Endothelial cell of umbilical vein (primary cell): ENCODE measurements at regions not wholly inside any gene's neighbourhood (a gene's known extent, or its start where the extent isn't known, plus 50 kb on each side); places are given as distances from the start of the nearest gene placed in this dataset.

Experiments used
- BruUV-seq: library from RNA; stranded (reverse); fragments of 400-500 nt; replicated peaks from 2 replicates; lab custom pipeline; 2021; lab: Mats Ljungman, UMichigan
- CTCF ChIA-PET: fragments of 300-600, 350-600 bp; sonication (Branson Sonifier 250); formaldehyde crosslinking; loops from one replicate; lab custom pipeline; 2021; ENCODE audit warnings: antibody characterized with exemption, inconsistent platforms; lab: Charles Lee
- POLR2A ChIA-PET: fragments of 300-600, 350-600 bp; sonication (Branson Sonifier 250); formaldehyde crosslinking; loops from one replicate; lab custom pipeline; 2021; ENCODE audit warnings: antibody characterized with exemption, inconsistent platforms; lab: Charles Lee
- DNase-seq: peaks from one replicate; pipeline ENCODE4 v3.0.0-alpha.2; 2011; ENCODE audit warnings: low read depth, low spot score
- FAIRE-seq: peaks from 2 replicates; lab custom pipeline; 2011; peaks lifted over from hg19 to GRCh38; lab: Jason Lieb, UNC
- H2AFZ ChIP-seq: 2 replicates; pipeline ENCODE4 v1.6.0; 2012; ENCODE audit warnings: low read depth, low read length, control low read depth, inconsistent platforms
- H3K27ac ChIP-seq: 2 replicates; pipeline ENCODE4 v1.5.1; 2011; ENCODE audit warnings: low read depth, mild to moderate bottlenecking, control low read depth, low read length, moderate library complexity; ENCODE audit not compliant: insufficient read depth
- H3K27me3 ChIP-seq, 2 experiments: 2 replicates each; pipeline versions ENCODE4 v1.6.0 to v1.6.1; 2011; ENCODE audit warnings: low read length in 2 of 2, mixed read lengths in 1 of 2; ENCODE audit not compliant: control insufficient read depth in 2 of 2, insufficient read depth in 2 of 2
- H3K36me3 ChIP-seq, 2 experiments: 2 replicates in 1 of 2; 3 replicates in 1 of 2; pipeline ENCODE4 v1.5.1; 2011; ENCODE audit warnings: low read length in 2 of 2, mild to moderate bottlenecking in 1 of 2, moderate library complexity in 1 of 2; ENCODE audit not compliant: control insufficient read depth in 2 of 2, insufficient read depth in 2 of 2; ENCODE audit errors: extremely low read depth in 1 of 2
- H3K4me1 ChIP-seq: 3 replicates; pipeline ENCODE4 v1.5.1; 2011; ENCODE audit warnings: mild to moderate bottlenecking, low read length; ENCODE audit not compliant: control insufficient read depth, insufficient read depth; ENCODE audit errors: extremely low read depth
- H3K4me2 ChIP-seq: 2 replicates; pipeline ENCODE4 v1.6.1; 2011; ENCODE audit warnings: low read length, control low read depth, mixed read lengths; ENCODE audit not compliant: insufficient read depth
- H3K4me3 ChIP-seq, 3 experiments: fragments of 200-600 bp in 1 of 3; sonication (generic), shearing (Covaris generic) in 1 of 3; replicated peaks in 1 of 3; 2 replicates each; pipeline ENCODE4 v1.5.1; 2011 to 2016; ENCODE audit warnings: control low read depth in 3 of 3, low read length in 3 of 3, mild to moderate bottlenecking in 2 of 3, inconsistent platforms in 1 of 3, low read depth in 1 of 3, moderate library complexity in 1 of 3; ENCODE audit not compliant: insufficient read depth in 1 of 3
- H3K79me2 ChIP-seq: 2 replicates; pipeline ENCODE4 v1.6.0; 2012; ENCODE audit warnings: low read length, inconsistent platforms; ENCODE audit not compliant: control insufficient read depth, insufficient read depth
- H3K9ac ChIP-seq: replicated peaks from 2 replicates; pipeline ENCODE3; 2011; ENCODE audit warnings: low read length, control low read depth; ENCODE audit not compliant: insufficient read depth; ENCODE audit errors: extremely low read depth
- H3K9me1 ChIP-seq: replicated peaks from 3 replicates; pipeline ENCODE4 v1.6.0; 2011; ENCODE audit warnings: mild to moderate bottlenecking, low read length; ENCODE audit not compliant: control insufficient read depth, insufficient read depth; ENCODE audit errors: extremely low read depth
- H3K9me3 ChIP-seq: replicated peaks from 2 replicates; pipeline ENCODE4 v1.5.1; 2012; ENCODE audit warnings: low read length, inconsistent platforms; ENCODE audit not compliant: control insufficient read depth, insufficient read depth
- H4K20me1 ChIP-seq: replicated peaks from 2 replicates; pipeline ENCODE3; 2011; ENCODE audit warnings: mild to moderate bottlenecking, low read length; ENCODE audit not compliant: control insufficient read depth, insufficient read depth; ENCODE audit errors: extremely low read depth
- CTCF ChIP-seq, 2 donors: IDR thresholded peaks; 1 replicate in 1 of 2; 2 replicates in 1 of 2; pipeline ENCODE4 v1.5.1; 2011; ENCODE audit warnings: low read length in 2 of 2, mild to moderate bottlenecking in 2 of 2, moderate library complexity in 2 of 2, control low read depth in 1 of 2, inconsistent platforms in 1 of 2, low read depth in 1 of 2; ENCODE audit not compliant: insufficient read depth in 1 of 2; ENCODE audit errors: extremely low read depth in 1 of 2
- EZH2 ChIP-seq: IDR thresholded peaks from 2 replicates; pipeline ENCODE4 v1.6.1; 2012; ENCODE audit warnings: borderline replicate concordance, low read depth, mild to moderate bottlenecking, moderate library complexity, low read length, inconsistent platforms; ENCODE audit not compliant: severe bottlenecking
- FOS ChIP-seq: IDR thresholded peaks from 2 replicates; pipeline ENCODE4 v1.6.1; 2011; ENCODE audit warnings: mild to moderate bottlenecking, low read length, moderate library complexity, borderline replicate concordance; ENCODE audit not compliant: insufficient read depth
- GATA2 ChIP-seq: IDR thresholded peaks from 2 replicates; pipeline ENCODE4 v1.7.0; 2011; ENCODE audit warnings: low read depth, mild to moderate bottlenecking, moderate library complexity, mixed read lengths, low read length; ENCODE audit not compliant: insufficient read length, insufficient read depth
- JUN ChIP-seq: IDR thresholded peaks from 2 replicates; pipeline ENCODE4 v1.6.1; 2011; ENCODE audit warnings: borderline replicate concordance, low read depth; ENCODE audit not compliant: insufficient read length, insufficient read depth
- MAX ChIP-seq: IDR thresholded peaks from 2 replicates; pipeline ENCODE4 v1.6.1; 2011; ENCODE audit not compliant: insufficient read depth, insufficient read length
- MYC ChIP-seq: IDR thresholded peaks from one replicate; pipeline ENCODE4 v1.6.1; 2011; ENCODE audit warnings: mild to moderate bottlenecking, low read depth, low read length
- POLR2A ChIP-seq: IDR thresholded peaks from 2 replicates; pipeline ENCODE4 v1.6.1; 2012; ENCODE audit warnings: low read depth, mild to moderate bottlenecking, control low read depth, low read length
- POLR2AphosphoS5 ChIP-seq: IDR thresholded peaks from 2 replicates; pipeline ENCODE4 v1.6.1; 2012; ENCODE audit warnings: low read depth, mild to moderate bottlenecking, control low read depth, low read length, moderate library complexity; ENCODE audit not compliant: insufficient read depth
- dilution Hi-C: fragments of 300-500 bp; cut with MboI; formaldehyde crosslinking; loops from one replicate; pipeline ENCODE4 v1.15.0; 2019; ENCODE audit warnings: low sequenced_read_pairs; ENCODE audit not compliant: extremely low pct_ligation_motif_present
- intact Hi-C: fragments of 100-400 bp; cut with micrococcal nuclease; formaldehyde crosslinking; loops from one replicate; pipeline ENCODE4 v1.10.0; 2022

GRCh38 chr15:94610069-94610468, 378.7 kb downstream of the MCTP2 start:
- Histone ChIP-seq H3K4me2 (no peak overlapping the region), H3K4me1 (peaks cover 40% of the 10 kb centered on the region), H3K27me3 (no peaks in the 10 kb centered on the region), H3K9me1 (no peaks in the 10 kb centered on the region), H3K9me3 (no peaks in the 10 kb centered on the region), H3K36me3 (no peaks in the 10 kb centered on the region), H4K20me1 (no peaks in the 10 kb centered on the region), H2AFZ (no peak overlapping the region), H3K9ac (no peak overlapping the region), H3K4me3 (no peak overlapping the region), H3K79me2 (no peaks in the 10 kb centered on the region), H3K27ac (no peak overlapping the region)
- DNase-seq (no peak), FAIRE-seq (no peak)
- intact Hi-C loops (no loop called here), dilution Hi-C loops (no loop called here)
- POLR2A ChIA-PET, result no interaction called here
- CTCF ChIA-PET, result interaction anchor here (1.1 kb wide), 1 partner anchor 27 kb away, joined by 5 read pairs; no protein-coding TSS in a partner anchor
- TF ChIP-seq EZH2 (no peak), POLR2AphosphoS5 (no peak), GATA2 (no peak), MAX (no peak), JUN (no peak), POLR2A (no peak), MYC (no peak), CTCF (IDR thresholded peaks at IDR 0.05; ENCODE audit: extremely low read depth in 1 of 2, insufficient read depth in 1 of 2, low read depth in 1 of 2, low read length in 2 of 2) (no peak), FOS (no peak)
- BruUV-seq, result no TSS peak
